SK-N-SH (cell line): ENCODE measurements at regions not wholly inside any gene's neighbourhood (a gene's known extent, or its start where the extent isn't known, plus 50 kb on each side); places are given as distances from the start of the nearest gene placed in this dataset.

Source experiments
- CHD2 ChIP-seq: fragments of 150-350 bp; IDR thresholded peaks from 2 replicates; pipeline ENCODE4 v1.6.1; 2018; ENCODE audit warnings: low read length; ENCODE audit not compliant: partially characterized antibody
- CTCF ChIP-seq: fragments of 200-600 bp; sonication (generic); IDR thresholded peaks from 2 replicates; pipeline ENCODE4 v1.6.1; 2017; ENCODE audit warnings: antibody characterized with exemption, mild to moderate bottlenecking, moderate library complexity
- EZH2phosphoT487 ChIP-seq: fragments of 200-600 bp; sonication (generic); IDR thresholded peaks from 2 replicates; pipeline ENCODE4 v1.6.1; 2017; ENCODE audit warnings: low read depth, mixed run types, mild to moderate bottlenecking, antibody characterized with exemption, moderate library complexity, borderline replicate concordance
- GATA2 ChIP-seq: sonication (generic); formaldehyde crosslinking; IDR thresholded peaks from 2 replicates; pipeline ENCODE4 v1.5.0; 2020; ENCODE audit warnings: mild to moderate bottlenecking, missing genetic modification reagents
- MAX ChIP-seq: IDR thresholded peaks from 2 replicates; pipeline ENCODE4 v1.4.0; 2012; ENCODE audit warnings: low read depth
- MXI1 ChIP-seq: IDR thresholded peaks from 2 replicates; pipeline ENCODE4 v1.6.1; 2012; ENCODE audit warnings: mild to moderate bottlenecking, low read depth, low read length, improper control_type of control experiment
- POLR2AphosphoS5 ChIP-seq: IDR thresholded peaks from 2 replicates; pipeline ENCODE4 v1.6.1; 2012; ENCODE audit warnings: low read depth, low read length
- REST ChIP-seq: IDR thresholded peaks from 2 replicates; pipeline ENCODE4 v1.6.1; 2012; ENCODE audit warnings: mild to moderate bottlenecking, low read depth, low read length, moderate library complexity
- RXRA ChIP-seq: IDR thresholded peaks from 2 replicates; pipeline ENCODE4 v1.4.0; 2012; ENCODE audit warnings: low read depth, mild to moderate bottlenecking, borderline replicate concordance
- SIN3A ChIP-seq: IDR thresholded peaks from 2 replicates; pipeline ENCODE4 v1.6.1; 2012; ENCODE audit warnings: low read depth, mild to moderate bottlenecking, low read length, moderate library complexity, borderline replicate concordance
- SMC3 ChIP-seq: IDR thresholded peaks from 2 replicates; pipeline ENCODE4 v1.6.1; 2012; ENCODE audit warnings: low read depth, low read length, improper control_type of control experiment
- TAF1 ChIP-seq: IDR thresholded peaks from 2 replicates; pipeline ENCODE4 v1.6.1; 2012; ENCODE audit warnings: low read depth, mild to moderate bottlenecking, low read length, moderate library complexity, borderline replicate concordance
- USF1 ChIP-seq: IDR thresholded peaks from 2 replicates; pipeline ENCODE4 v1.4.0; 2012; ENCODE audit warnings: low read depth, borderline replicate concordance
- YY1 ChIP-seq: IDR thresholded peaks from 2 replicates; pipeline ENCODE4 v1.4.0; 2012; ENCODE audit warnings: low read depth, mild to moderate bottlenecking

- TF ChIP-seq CTCF (no peak), CHD2 (no peak), REST (no peak), GATA2 (CRISPR knock-in tag) (no peak), POLR2AphosphoS5 (no peak), MAX (no peak), YY1 (no peak), USF1 (no peak), SMC3 (no peak), MXI1 (no peak), RXRA (no peak), TAF1 (no peak), SIN3A (no peak), EZH2phosphoT487 (no peak)
These were observed 1149.5 kb upstream of the POT1 start for GRCh38 chr7:126079151-126079550.
